Esophagus squamous epithelium (tissue), 5 donors: ENCODE measurements at regions not wholly inside any gene's neighbourhood (a gene's known extent, or its start where the extent isn't known, plus 50 kb on each side); places are given as distances from the start of the nearest gene placed in this dataset.

Experiments used
- DNase-seq: peaks from one replicate; lab custom pipeline; 2025; lab: John Stamatoyannopoulos, UW
- H3K27ac ChIP-seq, 4 donors: fragments of 200-600 bp; sonication (generic); one replicate each; pipeline ENCODE4 v1.5.1; 2016 to 2019; ENCODE audit warnings: mild to moderate bottlenecking in 1 of 4
- H3K27me3 ChIP-seq, 4 donors: fragments of 200-600 bp; sonication (generic); 1 replicate in 3 of 4; 2 replicates in 1 of 4; pipeline versions ENCODE4 v1.5.1 to v1.6.0; 2017 to 2021; ENCODE audit warnings: antibody characterized with exemption in 1 of 4
- H3K36me3 ChIP-seq, 3 donors: fragments of 200-600 bp; sonication (generic); one replicate each; pipeline ENCODE4 v1.5.1; 2016 to 2019
- H3K4me1 ChIP-seq, 3 donors: fragments of 200-600 bp; sonication (generic); one replicate each; pipeline ENCODE4 v1.5.1; 2017 to 2019
- H3K4me3 ChIP-seq, 4 donors: fragments of 200-600 bp; sonication (generic); 1 replicate in 3 of 4; 2 replicates in 1 of 4; pipeline ENCODE4 v1.5.1; 2016 to 2019; ENCODE audit warnings: mild to moderate bottlenecking in 2 of 4, moderate library complexity in 1 of 4
- H3K9me3 ChIP-seq, 3 donors: fragments of 200-600 bp; sonication (generic); one replicate each; pipeline ENCODE4 v1.5.1; 2016 to 2019
- CTCF ChIP-seq, 6 experiments: fragments of 450-650 bp in 4 of 6; fragments of 200-600 bp in 2 of 6; sonication (generic) in 2 of 6; IDR thresholded peaks; one replicate each; pipeline ENCODE4 v1.5.1; 2016 to 2019; ENCODE audit warnings: antibody characterized with exemption in 6 of 6, mild to moderate bottlenecking in 4 of 6, moderate library complexity in 4 of 6
- POLR2A ChIP-seq, 4 donors: fragments of 450-650 bp; IDR thresholded peaks; one replicate each; pipeline ENCODE4 v1.6.1; 2017; ENCODE audit warnings: antibody characterized with exemption in 4 of 4, mild to moderate bottlenecking in 4 of 4, moderate library complexity in 3 of 4
- WGBS, 2 donors: methylation state at CpG; one replicate each; pipeline ENCODE4 v1.1.5; 2018; 5-methylcytosine and 5-hydroxymethylcytosine counted together
- intact Hi-C: fragments of 100-400 bp; cut with DNase I; formaldehyde crosslinking; loops from one replicate; pipeline ENCODE4 v1.15.0; 2022
- donor health status: DM: yes; HTN: yes; CAD: no.

GRCh38 chr5:8685704-8686103 lies 816.8 kb downstream of the MTRR start:
- intact Hi-C loops: no loop called here
- DNase-seq: no peak
- H3K4me1 ChIP-seq: no peaks in the 10 kb centered on the region
- no peak overlapping the region for H3K4me3 ChIP-seq
- no peaks in the 10 kb centered on the region for H3K27me3 ChIP-seq
- H3K36me3 ChIP-seq: no peaks in the 10 kb centered on the region
- TF ChIP-seq POLR2A (IDR thresholded peaks at IDR 0.05) (no peak), CTCF (IDR thresholded peaks at IDR 0.05) (no peak)
- no peak overlapping the region for H3K27ac ChIP-seq
- 71% methylated on average over 2 of the region's 2 CpGs; no CpG with 5 or more reads in 1 of the 2 donors for WGBS, 2 donors
- H3K9me3 ChIP-seq: no peaks in the 10 kb centered on the region

GRCh38 chr5:8686707-8687106 lies 817.8 kb downstream of the MTRR start:
- Histone ChIP-seq H3K27me3 (no peaks in the 10 kb centered on the region), H3K4me1 (no peaks in the 10 kb centered on the region), H3K9me3 (no peaks in the 10 kb centered on the region), H3K36me3 (no peaks in the 10 kb centered on the region), H3K27ac (no peak overlapping the region), H3K4me3 (no peak overlapping the region)
- intact Hi-C loops: no loop called here
- WGBS, 2 donors: 70 to 76% methylated on average over 2 of the region's 2 CpGs
- TF ChIP-seq CTCF (IDR thresholded peaks at IDR 0.05) (no peak), POLR2A (IDR thresholded peaks at IDR 0.05) (no peak)
- DNase-seq: no peak

- no peak overlapping the region for H3K27ac ChIP-seq
- TF ChIP-seq POLR2A (IDR thresholded peaks at IDR 0.05) (no peak), CTCF (IDR thresholded peaks at IDR 0.05) (no peak)
- intact Hi-C loops: no loop called here
- no peaks in the 10 kb centered on the region for H3K9me3 ChIP-seq
- no peak for DNase-seq
- H3K4me1 ChIP-seq: no peaks in the 10 kb centered on the region
- no peaks in the 10 kb centered on the region for H3K27me3 ChIP-seq
- H3K4me3 ChIP-seq: no peak overlapping the region
- H3K36me3 ChIP-seq: no peaks in the 10 kb centered on the region
- WGBS, 2 donors: 75 to 84% methylated on average over 3 of the region's 3 CpGs
Observed at GRCh38 chr5:8689773-8690172, 820.8 kb downstream of the MTRR start.

GRCh38 chr5:8691221-8691620 lies 822.3 kb downstream of the MTRR start:
- H3K36me3 ChIP-seq: no peaks in the 10 kb centered on the region
- H3K4me1 ChIP-seq: no peaks in the 10 kb centered on the region
- intact Hi-C loops: no loop called here
- no peaks in the 10 kb centered on the region for H3K27me3 ChIP-seq
- TF ChIP-seq POLR2A (IDR thresholded peaks at IDR 0.05) (no peak), CTCF (IDR thresholded peaks at IDR 0.05) (no peak)
- H3K9me3 ChIP-seq: no peaks in the 10 kb centered on the region
- no peak overlapping the region for H3K4me3 ChIP-seq
- no peak overlapping the region for H3K27ac ChIP-seq
- DNase-seq: no peak
- WGBS, 2 donors: 55 to 73% methylated on average over 2 of the region's 2 CpGs

- Histone ChIP-seq H3K27me3 (no peaks in the 10 kb centered on the region), H3K27ac (no peak overlapping the region), H3K9me3 (no peaks in the 10 kb centered on the region), H3K4me1 (no peaks in the 10 kb centered on the region), H3K4me3 (no peak overlapping the region), H3K36me3 (no peaks in the 10 kb centered on the region)
- intact Hi-C loops: no loop called here
- no peak for DNase-seq
- no peak for TF ChIP-seq CTCF (IDR thresholded peaks at IDR 0.05)
- no peak for TF ChIP-seq POLR2A (IDR thresholded peaks at IDR 0.05)
- 68 to 70% methylated on average over 1 of the region's 1 CpG for WGBS, 2 donors
Observed at GRCh38 chr5:8693341-8693844, 824.4 kb downstream of the MTRR start.
